Activated T-helper 1 cell treated with anti-CD3 and anti-CD28 coated beads, Interleukin-12 subunit alpha, Interleukin-12 subunit beta, Interleukin-2, Interleukin-4 antibody, amounts not matched to agents 30 ng/mL and 10 ng/mL and 1 ng/mL, durations not matched to agents 14 hours and 24 hours and 36 hours (primary cell): ENCODE measurements at regions not wholly inside any gene's neighbourhood (a gene's known extent, or its start where the extent isn't known, plus 50 kb on each side); places are given as distances from the start of the nearest gene placed in this dataset.
"Not testable (repeated sequence)": the region's sequence is repeated elsewhere in the genome, so short reads cannot be mapped to it uniquely, and the experiment has no call there.

Experiments
- DNase-seq: peaks from one replicate; pipeline ENCODE4 v3.0.0; 2021; ENCODE audit warnings: low spot score
- H3K27ac Mint-ChIP-seq: one replicate; pipeline ENCODE4 v1.8.0; 2021; ENCODE audit warnings: mild to moderate bottlenecking, mixed read lengths
- H3K27me3 Mint-ChIP-seq: one replicate; pipeline ENCODE4 v1.8.0; 2022; ENCODE audit warnings: mild to moderate bottlenecking, moderate library complexity, mixed read lengths; ENCODE audit not compliant: insufficient read depth
- H3K36me3 Mint-ChIP-seq: one replicate; pipeline ENCODE4 v1.8.0; 2021; ENCODE audit warnings: low read depth, mixed read lengths
- H3K4me1 Mint-ChIP-seq: one replicate; pipeline ENCODE4 v1.8.0; 2021; ENCODE audit warnings: low read depth, mixed read lengths
- H3K4me3 Mint-ChIP-seq: one replicate; pipeline ENCODE4 v1.8.0; 2021; ENCODE audit warnings: mild to moderate bottlenecking, moderate library complexity, mixed read lengths
- H3K9me3 Mint-ChIP-seq: one replicate; pipeline ENCODE4 v1.8.0; 2021; ENCODE audit warnings: mixed read lengths
- intact Hi-C: fragments of 100-400 bp; cut with micrococcal nuclease; formaldehyde crosslinking; loops from one replicate; pipeline ENCODE4 v1.15.1; 2024

- Mint-ChIP-seq H3K27me3 (no peaks in the 10 kb centered on the region), H3K27ac (no peak overlapping the region), H3K36me3 (no peaks in the 10 kb centered on the region), H3K4me3 (no peak overlapping the region), H3K4me1 (no peaks in the 10 kb centered on the region), H3K9me3 (no peaks in the 10 kb centered on the region)
- DNase-seq, result no peak
- intact Hi-C loops, result no loop called here
Measured at GRCh38 chr1:187038784-187039183, 210.0 kb downstream of the PLA2G4A start.

DNA sequence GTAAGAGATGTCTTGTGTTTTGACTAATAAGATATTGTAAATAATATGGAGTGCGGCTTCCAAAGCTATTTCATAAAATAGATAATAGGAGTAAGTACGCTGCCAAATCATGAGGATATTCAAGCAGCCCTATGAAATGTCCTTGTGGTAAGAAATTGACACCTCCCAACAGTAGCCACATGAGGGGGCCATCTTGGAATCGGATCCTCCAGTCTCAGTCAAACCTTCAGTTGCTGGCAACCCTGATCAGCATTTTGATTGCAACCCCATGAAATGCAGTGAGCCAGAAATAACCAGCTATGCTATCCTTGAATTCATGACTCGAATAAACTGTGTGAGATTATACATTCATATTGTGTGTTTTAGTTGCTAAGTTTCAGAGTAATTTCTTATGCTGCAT, 212.4 kb downstream of the PLA2G4A start:
- Mint-ChIP-seq H3K27ac (no peak overlapping the region), H3K27me3 (no peaks in the 10 kb centered on the region), H3K9me3 (no peaks in the 10 kb centered on the region), H3K4me3 (no peak overlapping the region), H3K4me1 (no peaks in the 10 kb centered on the region), H3K36me3 (no peaks in the 10 kb centered on the region)
- intact Hi-C loops, result no loop called here
- no peak for DNase-seq

- Mint-ChIP-seq H3K9me3 (no peaks in the 10 kb centered on the region), H3K27ac (no peak overlapping the region), H3K4me3 (no peak overlapping the region), H3K36me3 (no peaks in the 10 kb centered on the region), H3K4me1 (no peaks in the 10 kb centered on the region), H3K27me3 (no peaks in the 10 kb centered on the region)
- intact Hi-C loops, result no loop called here
- DNase-seq, result no peak
Measured at GRCh38 chr1:187042538-187042937, 213.8 kb downstream of the PLA2G4A start.

GRCh38 chr1:187043433-187043832, 214.7 kb downstream of the PLA2G4A start:
- H3K9me3 Mint-ChIP-seq, DNase-seq, intact Hi-C loops, H3K4me1 Mint-ChIP-seq, H3K27ac Mint-ChIP-seq, H3K4me3 Mint-ChIP-seq, H3K36me3 Mint-ChIP-seq, H3K27me3 Mint-ChIP-seq: not testable (repeated sequence)

DNA sequence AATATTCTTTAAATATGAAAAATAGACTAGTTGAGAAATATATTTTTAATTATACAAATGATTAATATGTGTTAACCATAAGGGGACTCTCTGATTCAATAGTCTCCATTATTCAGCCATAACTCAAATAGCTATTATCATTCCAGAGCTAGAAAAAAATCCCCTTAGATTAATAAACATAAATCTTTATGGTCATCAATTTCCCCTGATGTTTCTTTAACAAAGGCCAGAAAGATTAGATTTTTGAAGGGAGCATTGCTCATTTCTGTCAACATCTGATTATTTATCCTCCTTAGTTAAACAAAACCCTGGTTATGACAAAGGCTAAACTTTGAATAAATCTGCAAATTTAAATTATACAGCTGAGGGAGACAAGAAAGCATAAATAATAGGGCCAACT, 215.7 kb downstream of the PLA2G4A start:
- intact Hi-C loops, result no loop called here
- H3K27me3 Mint-ChIP-seq, result no peaks in the 10 kb centered on the region
- H3K4me1 Mint-ChIP-seq, result no peaks in the 10 kb centered on the region
- H3K27ac Mint-ChIP-seq, result no peak overlapping the region
- no peak overlapping the region for H3K4me3 Mint-ChIP-seq
- H3K9me3 Mint-ChIP-seq, result no peaks in the 10 kb centered on the region
- DNase-seq, result no peak
- no peaks in the 10 kb centered on the region for H3K36me3 Mint-ChIP-seq

DNA sequence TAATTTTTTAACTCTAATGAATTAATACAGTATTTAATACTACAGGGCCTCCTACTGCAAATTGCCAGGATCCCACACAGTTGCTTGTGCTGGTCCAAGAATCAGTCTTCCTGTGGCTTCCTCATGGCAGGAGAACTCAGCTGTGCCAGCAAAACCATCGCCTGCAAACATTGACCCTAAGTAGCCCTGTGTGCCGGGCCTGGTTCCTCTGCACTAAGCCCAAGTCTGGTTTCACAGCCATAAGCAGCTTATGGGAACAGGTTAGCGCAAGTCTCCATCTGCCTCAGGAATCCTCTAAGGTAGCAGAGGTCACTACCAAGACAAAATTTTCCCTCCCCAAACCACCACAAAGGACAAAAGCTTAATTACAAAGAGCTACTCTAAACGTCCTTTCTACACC, 216.6 kb downstream of the PLA2G4A start:
- Mint-ChIP-seq H3K9me3 (no peaks in the 10 kb centered on the region), H3K4me3 (no peak overlapping the region), H3K27me3 (no peaks in the 10 kb centered on the region), H3K27ac (no peak overlapping the region), H3K4me1 (no peaks in the 10 kb centered on the region), H3K36me3 (no peaks in the 10 kb centered on the region)
- intact Hi-C loops, result no loop called here
- DNase-seq, result no peak

DNA sequence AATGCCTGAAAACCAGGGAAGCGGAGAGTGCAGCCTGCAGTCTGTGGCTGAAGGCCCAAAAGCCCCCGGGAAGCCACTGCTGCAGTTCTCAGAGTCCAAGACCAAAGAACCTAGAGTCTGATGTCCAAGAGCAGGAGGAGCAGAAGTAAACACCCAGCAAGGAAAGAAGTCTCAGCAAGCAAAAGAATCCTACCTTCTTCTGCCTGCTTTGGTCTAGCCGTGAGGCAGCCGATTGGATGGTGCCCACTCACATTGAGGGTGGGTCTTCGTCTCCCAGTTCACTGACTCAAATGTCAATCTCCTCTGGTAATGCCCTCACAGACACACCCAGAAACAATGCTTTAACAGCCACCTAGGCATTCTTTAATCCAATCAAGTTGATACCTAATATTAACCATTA, 217.5 kb downstream of the PLA2G4A start:
- intact Hi-C loops, result no loop called here
- no peak overlapping the region for H3K4me3 Mint-ChIP-seq

GRCh38 chr1:187047298-187047697, 218.5 kb downstream of the PLA2G4A start:
- no peak for DNase-seq
- no peaks in the 10 kb centered on the region for H3K4me1 Mint-ChIP-seq

More for the DNA sequence above, 217.5 kb downstream of the PLA2G4A start:
- H3K27me3 Mint-ChIP-seq, result no peaks in the 10 kb centered on the region
- DNase-seq, result no peak
- no peaks in the 10 kb centered on the region for H3K4me1 Mint-ChIP-seq
- no peaks in the 10 kb centered on the region for H3K36me3 Mint-ChIP-seq
- no peaks in the 10 kb centered on the region for H3K9me3 Mint-ChIP-seq
- no peak overlapping the region for H3K27ac Mint-ChIP-seq

DNA sequence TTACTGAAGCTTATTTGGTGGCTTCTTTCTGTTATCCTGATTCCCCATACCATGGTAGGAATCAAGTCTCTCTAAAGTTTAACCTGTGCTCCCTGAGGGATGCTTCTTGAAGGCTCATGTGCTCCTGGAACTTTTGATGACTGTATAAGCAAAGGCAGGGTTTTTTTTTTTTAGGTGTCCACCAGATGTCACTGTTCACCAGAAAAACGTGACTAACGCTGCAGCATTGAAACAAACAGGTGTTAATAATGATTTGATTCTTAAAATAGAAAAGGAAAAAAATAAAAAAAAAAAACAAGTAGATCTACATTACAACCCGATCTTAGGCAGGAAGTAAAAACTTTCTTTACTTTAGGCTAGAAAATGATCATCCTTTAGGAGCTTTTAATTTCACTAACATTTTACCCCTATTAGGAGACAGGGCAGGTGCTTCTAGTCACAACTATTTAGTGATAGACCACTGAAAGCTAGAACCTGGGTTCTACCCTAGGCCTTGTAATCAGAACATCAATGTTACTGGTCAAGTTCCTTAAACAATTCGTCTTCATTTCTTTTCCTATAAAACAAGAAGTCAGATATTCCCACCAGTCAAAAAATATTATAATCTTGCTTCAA, 223.0 kb downstream of the PLA2G4A start:
- Mint-ChIP-seq H3K4me1 (no peaks in the 10 kb centered on the region), H3K36me3 (no peaks in the 10 kb centered on the region), H3K27ac (no peak overlapping the region), H3K4me3 (no peak overlapping the region), H3K9me3 (no peaks in the 10 kb centered on the region), H3K27me3 (no peaks in the 10 kb centered on the region)
- intact Hi-C loops, result no loop called here
- no peak for DNase-seq

More at GRCh38 chr1:187047298-187047697, 218.5 kb downstream of the PLA2G4A start:
- no peaks in the 10 kb centered on the region for H3K36me3 Mint-ChIP-seq
- H3K9me3 Mint-ChIP-seq, result no peaks in the 10 kb centered on the region
- H3K27ac Mint-ChIP-seq, result no peak overlapping the region
- intact Hi-C loops, result no loop called here
- no peaks in the 10 kb centered on the region for H3K27me3 Mint-ChIP-seq
- no peak overlapping the region for H3K4me3 Mint-ChIP-seq

GRCh38 chr1:187053876-187054275, 225.1 kb downstream of the PLA2G4A start:
- Mint-ChIP-seq H3K9me3 (no peaks in the 10 kb centered on the region), H3K4me3 (no peak overlapping the region), H3K36me3 (no peaks in the 10 kb centered on the region), H3K4me1 (no peaks in the 10 kb centered on the region), H3K27me3 (no peaks in the 10 kb centered on the region), H3K27ac (no peak overlapping the region)
- intact Hi-C loops, result no loop called here
- no peak for DNase-seq

- intact Hi-C loops, result no loop called here
- Mint-ChIP-seq H3K27me3 (no peaks in the 10 kb centered on the region), H3K4me1 (no peaks in the 10 kb centered on the region), H3K4me3 (no peak overlapping the region), H3K9me3 (no peaks in the 10 kb centered on the region), H3K36me3 (no peaks in the 10 kb centered on the region), H3K27ac (no peak overlapping the region)
- DNase-seq, result no peak
Measured at GRCh38 chr1:187054862-187055757, 226.4 kb downstream of the PLA2G4A start.

DNA sequence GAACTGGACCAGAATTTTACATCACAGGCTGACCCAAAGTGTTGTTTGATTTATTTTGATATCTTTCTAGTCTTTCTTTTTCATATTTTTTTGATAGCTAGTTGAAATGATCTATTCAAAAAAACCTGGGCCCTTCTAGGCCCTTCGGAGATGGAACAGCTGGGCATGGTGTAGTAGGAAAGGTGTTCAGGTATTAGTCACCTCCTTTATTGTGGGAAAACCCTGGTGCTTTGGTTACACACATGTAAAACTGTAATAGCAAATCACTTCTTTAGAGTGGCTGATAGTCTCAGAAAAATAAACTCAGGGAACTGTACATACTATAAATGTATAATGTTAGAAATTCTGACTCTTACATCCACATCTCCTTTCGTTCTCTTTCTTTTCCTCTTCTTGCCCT, 234.5 kb downstream of the PLA2G4A start:
- intact Hi-C loops, result no loop called here
- DNase-seq, result no peak
- Mint-ChIP-seq H3K27me3 (peaks cover 3% of the 10 kb centered on the region), H3K4me1 (no peaks in the 10 kb centered on the region), H3K9me3 (no peaks in the 10 kb centered on the region), H3K27ac (no peak overlapping the region), H3K4me3 (no peak overlapping the region), H3K36me3 (no peaks in the 10 kb centered on the region)

- Mint-ChIP-seq H3K4me1 (no peaks in the 10 kb centered on the region), H3K36me3 (no peaks in the 10 kb centered on the region), H3K4me3 (no peak overlapping the region), H3K9me3 (no peaks in the 10 kb centered on the region), H3K27ac (no peak overlapping the region), H3K27me3 (peaks cover 3% of the 10 kb centered on the region)
- intact Hi-C loops, result no loop called here
- no peak for DNase-seq
Measured at GRCh38 chr1:187067160-187067559, 238.4 kb downstream of the PLA2G4A start.
